HCT116 (cell line): ENCODE measurements at regions not wholly inside any gene's neighbourhood (a gene's known extent, or its start where the extent isn't known, plus 50 kb on each side); places are given as distances from the start of the nearest gene placed in this dataset.

Experiments used
- ATAC-seq: fragments of 200-7000 bp; cut with Tn5 transposase; 2 replicates; pipeline ENCODE4 v1.9.1; 2020; ENCODE audit warnings: mild to moderate bottlenecking, moderate library complexity
- BruUV-seq: library from RNA; stranded (reverse); fragments of 400-500 nt; replicated peaks from 2 replicates; lab custom pipeline; 2021; lab: Mats Ljungman, UMichigan
- CTCF ChIA-PET: fragments of 300-600 bp; sonication (Branson Sonifier 250); formaldehyde crosslinking; loops from one replicate; lab custom pipeline; 2021; ENCODE audit warnings: antibody characterized with exemption; lab: Charles Lee
- POLR2A ChIA-PET: fragments of 300-600, 350-600 bp; sonication (Branson Sonifier 250); formaldehyde crosslinking; loops from one replicate; lab custom pipeline; 2021; ENCODE audit warnings: antibody characterized with exemption; lab: Charles Lee
- RAD21 ChIA-PET, 2 experiments: fragments of 300-600 bp; sonication (Branson Sonifier 250); formaldehyde crosslinking; loops; one replicate each; lab custom pipeline; 2023; ENCODE audit warnings: low total read pairs in 2 of 2; ENCODE audit not compliant: uncharacterized antibody in 2 of 2, unreplicated experiment in 2 of 2, low non-redundant PET in 1 of 2; lab: Charles Lee
- DNase-seq: peaks from one replicate; pipeline ENCODE4 v3.0.0-alpha.2; 2010; ENCODE audit warnings: low read depth, low spot score
- H2AFZ ChIP-seq: fragments of 200-600 bp; shearing (Covaris generic), sonication (generic); 2 replicates; pipeline ENCODE4 v1.6.1; 2017; ENCODE audit warnings: low read depth, mixed run types, mixed read lengths, antibody characterized with exemption, low read length; ENCODE audit not compliant: poor library complexity, severe bottlenecking
- H3K27ac ChIP-seq: 2 replicates; pipeline ENCODE4 v1.5.1; 2012; ENCODE audit warnings: low read depth, low read length
- H3K27me3 ChIP-seq: fragments of 200-600 bp; sonication (generic); 2 replicates; pipeline ENCODE4 v1.6.1; 2016; ENCODE audit warnings: mixed run types, low read length, mixed read lengths; ENCODE audit not compliant: insufficient read depth
- H3K36me3 ChIP-seq, 2 experiments: fragments of 200-500 bp in 1 of 2; fragments of 200-600 bp in 1 of 2; sonication (Bioruptor generic) in 1 of 2; sonication (generic) in 1 of 2; 2 replicates each; pipeline versions ENCODE4 v1.5.1 to v1.6.1; 2014 to 2016; ENCODE audit warnings: low read length in 2 of 2, inconsistent platforms in 1 of 2, mixed read lengths in 1 of 2, mixed run types in 1 of 2; ENCODE audit not compliant: insufficient read depth in 2 of 2, control insufficient read depth in 1 of 2
- H3K4me1 ChIP-seq, 2 experiments: fragments of 200-600 bp in 1 of 2; sonication (generic) in 1 of 2; 2 replicates each; pipeline versions ENCODE4 v1.5.1 to v1.6.1; 2012 to 2017; ENCODE audit warnings: low read length in 2 of 2, inconsistent platforms in 1 of 2, mild to moderate bottlenecking in 1 of 2, mixed read lengths in 1 of 2, mixed run types in 1 of 2, moderate library complexity in 1 of 2; ENCODE audit not compliant: insufficient read depth in 2 of 2, control insufficient read depth in 1 of 2
- H3K4me2 ChIP-seq: fragments of 200-600 bp; sonication (generic); 2 replicates; pipeline ENCODE4 v1.6.1; 2017; ENCODE audit warnings: mixed run types, low read length, mixed read lengths
- H3K4me3 ChIP-seq, 2 experiments: fragments of 200-600 bp in 1 of 2; sonication (generic) in 1 of 2; replicated peaks in 1 of 2; 2 replicates each; pipeline ENCODE4 v1.5.1; 2011 to 2016; ENCODE audit warnings: low read length in 2 of 2, control low read depth in 1 of 2, low read depth in 1 of 2, mild to moderate bottlenecking in 1 of 2, mixed read lengths in 1 of 2, mixed run types in 1 of 2
- H3K79me2 ChIP-seq: fragments of 200-600 bp; sonication (generic); 2 replicates; pipeline ENCODE4 v1.6.1; 2017; ENCODE audit warnings: mild to moderate bottlenecking, mixed run types, low read length, moderate library complexity, mixed read lengths; ENCODE audit not compliant: insufficient read depth
- H3K9ac ChIP-seq: fragments of 200-600 bp; sonication (generic); 2 replicates; pipeline ENCODE4 v1.6.1; 2016; ENCODE audit warnings: low read length, mixed read lengths
- H3K9me2 ChIP-seq: fragments of 200-600 bp; sonication (generic), shearing (Covaris generic); 2 replicates; pipeline ENCODE4 v1.6.1; 2017; ENCODE audit warnings: mixed run types, mild to moderate bottlenecking, moderate library complexity; ENCODE audit not compliant: insufficient read depth
- H3K9me3 ChIP-seq, 2 experiments: fragments of 200-500 bp in 1 of 2; fragments of 200-600 bp in 1 of 2; sonication (Bioruptor generic) in 1 of 2; sonication (generic) in 1 of 2; 2 replicates each; pipeline ENCODE4 v1.6.1; 2014 to 2017; ENCODE audit warnings: low read length in 2 of 2, mixed read lengths in 2 of 2, inconsistent platforms in 1 of 2, low read depth in 1 of 2, mild to moderate bottlenecking in 1 of 2, mixed run types in 1 of 2, moderate library complexity in 1 of 2; ENCODE audit not compliant: control insufficient read depth in 1 of 2, insufficient read depth in 1 of 2
- H4K20me1 ChIP-seq: fragments of 200-600 bp; sonication (generic), shearing (Covaris generic); 2 replicates; pipeline ENCODE4 v1.6.1; 2017; ENCODE audit warnings: mixed run types, mild to moderate bottlenecking, moderate library complexity; ENCODE audit not compliant: insufficient read depth
- CBX3 ChIP-seq: IDR thresholded peaks from 2 replicates; pipeline ENCODE4 v1.6.1; 2012; ENCODE audit warnings: low read depth
- CEBPB ChIP-seq: IDR thresholded peaks from 2 replicates; pipeline ENCODE4 v1.6.1; 2012; ENCODE audit warnings: low read depth
- EGR1 ChIP-seq: IDR thresholded peaks from 2 replicates; pipeline ENCODE4 v1.6.1; 2012; ENCODE audit warnings: low read depth
- ELF1 ChIP-seq: IDR thresholded peaks from 2 replicates; pipeline ENCODE4 v1.6.1; 2012; ENCODE audit warnings: low read depth, borderline replicate concordance
- EZH2phosphoT487 ChIP-seq: fragments of 200-600 bp; IDR thresholded peaks from 2 replicates; pipeline ENCODE4 v1.6.1; 2018; ENCODE audit warnings: antibody characterized with exemption, borderline replicate concordance
- FOSL1 ChIP-seq: IDR thresholded peaks from 2 replicates; pipeline ENCODE4 v1.6.1; 2012; ENCODE audit warnings: low read depth
- JUND ChIP-seq: IDR thresholded peaks from 2 replicates; pipeline ENCODE4 v1.6.1; 2012
- POLR2AphosphoS5 ChIP-seq: IDR thresholded peaks from 2 replicates; pipeline ENCODE4 v1.6.1; 2011; ENCODE audit warnings: mild to moderate bottlenecking, low read depth, low read length, moderate library complexity
- RAD21 ChIP-seq: IDR thresholded peaks from 2 replicates; pipeline ENCODE4 v1.6.1; 2012; ENCODE audit warnings: low read depth, mild to moderate bottlenecking
- SIN3A ChIP-seq: IDR thresholded peaks from 2 replicates; pipeline ENCODE4 v1.6.1; 2012; ENCODE audit warnings: low read depth
- SP1 ChIP-seq: IDR thresholded peaks from 2 replicates; pipeline ENCODE4 v1.6.1; 2012; ENCODE audit warnings: low read depth
- SRF ChIP-seq: IDR thresholded peaks from 2 replicates; pipeline ENCODE4 v1.6.1; 2012; ENCODE audit warnings: low read depth
- TCF7L2 ChIP-seq: IDR thresholded peaks from 2 replicates; pipeline ENCODE4 v1.7.0; 2011; ENCODE audit warnings: borderline replicate concordance, inconsistent platforms; ENCODE audit not compliant: insufficient read depth, insufficient read length; ENCODE audit errors: extremely low read depth
- ZFX ChIP-seq: fragments of 450-650 bp; IDR thresholded peaks from 2 replicates; pipeline ENCODE4 v1.6.1; 2017
- intact Hi-C: fragments of 100-400 bp; cut with micrococcal nuclease; formaldehyde crosslinking; loops from 2 replicates; pipeline ENCODE4 v1.10.0; 2022
- TF ChIP-seq, protein P1 (sequence below): IDR thresholded peaks from 2 replicates; pipeline ENCODE4 v1.6.1; 2011; ENCODE audit warnings: mild to moderate bottlenecking, low read length, moderate library complexity; ENCODE audit not compliant: insufficient replicate concordance; ENCODE audit errors: extremely low read depth
- TF ChIP-seq, protein P2 (sequence below): IDR thresholded peaks from 2 replicates; pipeline ENCODE4 v1.6.1; 2012; ENCODE audit warnings: low read depth
- TF ChIP-seq, protein P3 (sequence below): IDR thresholded peaks from 2 replicates; pipeline ENCODE4 v1.6.1; 2012

DNA sequence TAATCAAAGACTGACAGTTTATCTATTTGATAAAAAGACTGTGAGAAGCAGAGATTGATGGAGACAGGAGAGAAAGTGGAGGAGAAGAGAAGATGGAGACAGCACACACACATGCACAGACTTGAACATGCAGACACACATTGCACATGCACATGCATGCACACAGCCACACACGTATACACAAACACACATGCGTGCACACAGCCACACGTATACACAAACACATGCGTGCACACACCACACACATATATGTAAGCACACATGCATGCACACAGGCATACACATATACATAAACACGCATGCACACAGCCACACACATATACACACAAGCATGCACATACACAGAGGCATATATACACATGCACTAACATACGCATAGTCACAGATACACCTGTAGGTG lies 313.4 kb downstream of the HAPSTR1 start (continued):
- TF ChIP-seq, protein P1, sequence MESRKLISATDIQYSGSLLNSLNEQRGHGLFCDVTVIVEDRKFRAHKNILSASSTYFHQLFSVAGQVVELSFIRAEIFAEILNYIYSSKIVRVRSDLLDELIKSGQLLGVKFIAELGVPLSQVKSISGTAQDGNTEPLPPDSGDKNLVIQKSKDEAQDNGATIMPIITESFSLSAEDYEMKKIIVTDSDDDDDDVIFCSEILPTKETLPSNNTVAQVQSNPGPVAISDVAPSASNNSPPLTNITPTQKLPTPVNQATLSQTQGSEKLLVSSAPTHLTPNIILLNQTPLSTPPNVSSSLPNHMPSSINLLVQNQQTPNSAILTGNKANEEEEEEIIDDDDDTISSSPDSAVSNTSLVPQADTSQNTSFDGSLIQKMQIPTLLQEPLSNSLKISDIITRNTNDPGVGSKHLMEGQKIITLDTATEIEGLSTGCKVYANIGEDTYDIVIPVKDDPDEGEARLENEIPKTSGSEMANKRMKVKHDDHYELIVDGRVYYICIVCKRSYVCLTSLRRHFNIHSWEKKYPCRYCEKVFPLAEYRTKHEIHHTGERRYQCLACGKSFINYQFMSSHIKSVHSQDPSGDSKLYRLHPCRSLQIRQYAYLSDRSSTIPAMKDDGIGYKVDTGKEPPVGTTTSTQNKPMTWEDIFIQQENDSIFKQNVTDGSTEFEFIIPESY = no peak
- no peak for TF ChIP-seq FOSL1
- TF ChIP-seq JUND = no peak
- TF ChIP-seq ELF1 = no peak
- no peak for TF ChIP-seq ZFX
- TF ChIP-seq SRF = no peak
- no peak for TF ChIP-seq POLR2AphosphoS5
- TF ChIP-seq EZH2phosphoT487 = no peak
- no peak for TF ChIP-seq EGR1
- TF ChIP-seq RAD21 = no peak
- TF ChIP-seq SIN3A = no peak
- TF ChIP-seq TCF7L2 = no peak
- TF ChIP-seq, all 23 proteins: peak for 0

DNA sequence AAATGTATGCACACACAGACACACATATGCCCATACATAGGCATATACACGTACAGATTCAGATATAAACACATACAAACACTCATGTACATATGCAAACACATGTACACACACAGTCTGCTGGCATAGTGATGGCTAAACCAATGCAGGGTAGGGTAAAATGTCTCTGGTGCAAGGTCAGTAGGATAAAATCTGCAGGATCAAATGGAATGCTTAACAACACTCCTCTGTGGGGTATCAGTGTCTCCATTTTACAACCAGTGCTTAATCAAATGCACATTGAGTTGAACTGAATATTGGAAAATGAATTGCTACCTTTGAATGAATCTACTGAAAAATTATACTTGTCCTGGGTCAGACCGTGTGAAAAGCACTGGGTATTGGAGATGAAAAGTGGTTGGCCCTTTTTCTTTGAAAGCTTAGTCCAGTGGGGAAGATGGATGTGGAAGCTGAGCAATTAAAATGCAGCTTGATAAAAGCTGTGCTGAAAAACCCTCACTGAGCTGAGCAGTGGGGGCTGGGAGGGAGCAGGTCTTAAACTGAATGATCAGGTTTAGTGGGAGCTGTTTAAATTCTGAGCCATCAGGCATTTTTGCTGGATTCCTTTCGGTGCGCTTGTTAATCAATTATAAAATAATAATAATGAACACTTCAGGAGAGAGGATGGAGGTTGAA lies 314.7 kb downstream of the HAPSTR1 start:
- RAD21 ChIA-PET = no interaction called here
- no TSS peak for BruUV-seq

More for the DNA sequence above, 314.7 kb downstream of the HAPSTR1 start:
- intact Hi-C loops = no loop called here
- H3K9me3 ChIP-seq = no peaks in the 10 kb centered on the region
- no peaks in the 10 kb centered on the region for H4K20me1 ChIP-seq
- TF ChIP-seq, protein P2, sequence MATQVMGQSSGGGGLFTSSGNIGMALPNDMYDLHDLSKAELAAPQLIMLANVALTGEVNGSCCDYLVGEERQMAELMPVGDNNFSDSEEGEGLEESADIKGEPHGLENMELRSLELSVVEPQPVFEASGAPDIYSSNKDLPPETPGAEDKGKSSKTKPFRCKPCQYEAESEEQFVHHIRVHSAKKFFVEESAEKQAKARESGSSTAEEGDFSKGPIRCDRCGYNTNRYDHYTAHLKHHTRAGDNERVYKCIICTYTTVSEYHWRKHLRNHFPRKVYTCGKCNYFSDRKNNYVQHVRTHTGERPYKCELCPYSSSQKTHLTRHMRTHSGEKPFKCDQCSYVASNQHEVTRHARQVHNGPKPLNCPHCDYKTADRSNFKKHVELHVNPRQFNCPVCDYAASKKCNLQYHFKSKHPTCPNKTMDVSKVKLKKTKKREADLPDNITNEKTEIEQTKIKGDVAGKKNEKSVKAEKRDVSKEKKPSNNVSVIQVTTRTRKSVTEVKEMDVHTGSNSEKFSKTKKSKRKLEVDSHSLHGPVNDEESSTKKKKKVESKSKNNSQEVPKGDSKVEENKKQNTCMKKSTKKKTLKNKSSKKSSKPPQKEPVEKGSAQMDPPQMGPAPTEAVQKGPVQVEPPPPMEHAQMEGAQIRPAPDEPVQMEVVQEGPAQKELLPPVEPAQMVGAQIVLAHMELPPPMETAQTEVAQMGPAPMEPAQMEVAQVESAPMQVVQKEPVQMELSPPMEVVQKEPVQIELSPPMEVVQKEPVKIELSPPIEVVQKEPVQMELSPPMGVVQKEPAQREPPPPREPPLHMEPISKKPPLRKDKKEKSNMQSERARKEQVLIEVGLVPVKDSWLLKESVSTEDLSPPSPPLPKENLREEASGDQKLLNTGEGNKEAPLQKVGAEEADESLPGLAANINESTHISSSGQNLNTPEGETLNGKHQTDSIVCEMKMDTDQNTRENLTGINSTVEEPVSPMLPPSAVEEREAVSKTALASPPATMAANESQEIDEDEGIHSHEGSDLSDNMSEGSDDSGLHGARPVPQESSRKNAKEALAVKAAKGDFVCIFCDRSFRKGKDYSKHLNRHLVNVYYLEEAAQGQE = no peak
- TF ChIP-seq JUND = no peak
- TF ChIP-seq CEBPB = no peak
- no peak for TF ChIP-seq SP1
- no peak for TF ChIP-seq RAD21
- TF ChIP-seq, protein P1 = no peak
- TF ChIP-seq, protein P3, sequence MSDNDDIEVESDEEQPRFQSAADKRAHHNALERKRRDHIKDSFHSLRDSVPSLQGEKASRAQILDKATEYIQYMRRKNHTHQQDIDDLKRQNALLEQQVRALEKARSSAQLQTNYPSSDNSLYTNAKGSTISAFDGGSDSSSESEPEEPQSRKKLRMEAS = no peak
- no peak for TF ChIP-seq CBX3
- no peak for TF ChIP-seq SRF
- no peaks in the 10 kb centered on the region for H3K9me2 ChIP-seq
- no peak overlapping the region for H2AFZ ChIP-seq
- H3K79me2 ChIP-seq = no peaks in the 10 kb centered on the region
- no peaks in the 10 kb centered on the region for H3K4me1 ChIP-seq
- CTCF ChIA-PET = no interaction called here
- no peak for DNase-seq
- POLR2A ChIA-PET = no interaction called here
- no peaks in the 10 kb centered on the region for H3K36me3 ChIP-seq
- H3K9ac ChIP-seq = no peak overlapping the region
- H3K4me3 ChIP-seq = no peak overlapping the region
- no peak overlapping the region for H3K4me2 ChIP-seq
- no peak for ATAC-seq
- no peak overlapping the region for H3K27ac ChIP-seq
- peaks cover 17% of the 10 kb centered on the region for H3K27me3 ChIP-seq
